GM18909 (cell line): ENCODE measurements at regions not wholly inside any gene's neighbourhood (a gene's known extent, or its start where the extent isn't known, plus 50 kb on each side); places are given as distances from the start of the nearest gene placed in this dataset.

Experiments used
- ATAC-seq: cut with Tn5 transposase; IDR thresholded peaks from one replicate; pipeline ENCODE4 v1.9.1; 2021; ENCODE audit warnings: mild to moderate bottlenecking; ENCODE audit not compliant: unreplicated experiment, poor library complexity

DNA sequence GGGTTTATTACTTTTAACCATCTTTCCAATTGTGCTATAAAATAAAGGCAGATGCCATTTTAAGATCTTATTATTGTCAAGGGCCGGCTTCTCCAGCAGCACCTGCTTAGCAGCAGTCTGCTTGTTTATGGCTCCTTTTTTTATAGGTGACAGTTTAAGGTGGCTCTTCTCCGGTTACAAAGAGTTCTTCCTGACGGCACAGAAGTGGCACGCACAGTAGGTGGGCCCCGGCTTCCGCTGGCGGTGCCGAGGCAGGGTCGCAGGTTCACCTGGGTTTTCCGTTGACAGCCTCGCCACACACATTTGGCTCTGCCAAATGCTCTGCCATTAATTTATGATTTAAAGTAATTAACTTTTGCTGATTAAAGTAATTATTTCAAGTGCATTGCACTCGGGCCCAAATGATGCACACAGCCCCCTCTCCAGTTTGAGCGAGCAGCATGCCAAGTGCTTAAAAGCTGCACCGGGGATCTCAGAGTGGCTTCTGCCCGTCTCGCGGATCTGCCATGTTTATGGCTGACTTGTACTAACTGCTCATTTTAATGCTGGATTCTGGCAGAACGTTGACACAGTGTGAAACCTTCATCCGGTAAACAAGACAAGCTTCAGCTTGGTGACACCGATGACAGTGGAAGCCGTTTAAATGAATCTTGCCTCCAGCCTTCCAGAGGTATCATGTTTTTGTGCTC, 355.1 kb upstream of the MKI67 start:
- ATAC-seq = no peak

- ATAC-seq = no peak
These were observed 355.8 kb upstream of the MKI67 start for GRCh38 chr10:128482052-128482451.

- ATAC-seq = no peak
These were observed 357.0 kb upstream of the MKI67 start for GRCh38 chr10:128483216-128483615.

DNA sequence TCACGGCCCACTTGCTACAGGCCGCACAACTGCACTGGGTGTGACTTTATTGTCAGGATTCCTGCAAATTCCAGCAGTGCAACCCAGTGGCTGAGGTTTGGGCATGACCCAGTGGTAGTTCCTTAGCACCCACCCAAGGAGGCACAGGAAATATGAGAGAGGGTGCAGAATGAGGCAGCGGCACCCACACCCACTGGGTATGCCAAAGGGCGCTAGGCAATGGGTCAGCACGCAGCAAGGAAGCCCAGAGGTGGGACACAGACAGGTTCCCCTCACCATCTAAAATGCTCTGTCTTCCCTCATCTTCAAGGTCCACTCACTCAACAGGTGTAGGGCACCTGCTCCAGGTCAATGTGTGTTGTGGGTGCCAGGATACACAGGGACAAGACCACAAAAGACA, 357.8 kb upstream of the MKI67 start:
- ATAC-seq = no peak

DNA sequence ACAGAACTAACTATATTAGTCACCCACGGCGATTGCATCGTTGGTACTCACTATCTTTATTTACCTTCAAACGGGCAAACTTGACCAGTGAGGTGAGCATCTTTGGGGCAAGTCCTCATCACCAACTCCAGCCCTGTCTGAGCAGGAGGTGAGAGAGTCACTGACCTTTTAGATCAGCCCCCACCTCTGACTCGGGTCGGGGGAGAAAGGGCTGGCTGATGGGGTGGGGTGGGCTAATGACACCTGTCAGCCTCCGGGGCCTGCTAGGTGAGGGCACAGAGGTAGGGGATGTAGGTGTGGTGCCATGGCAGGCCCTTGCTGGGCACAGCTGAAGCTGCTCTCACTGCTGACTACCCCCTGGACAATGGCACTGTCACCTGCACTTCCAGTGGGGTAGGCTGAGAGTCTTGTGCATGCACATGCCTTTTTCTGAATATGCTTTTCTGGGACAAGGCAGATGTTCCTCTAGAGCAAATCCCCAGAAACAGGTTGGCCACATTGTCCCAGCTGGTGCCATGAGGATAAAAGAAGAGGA, 359.5 kb upstream of the MKI67 start:
- no peak for ATAC-seq

DNA sequence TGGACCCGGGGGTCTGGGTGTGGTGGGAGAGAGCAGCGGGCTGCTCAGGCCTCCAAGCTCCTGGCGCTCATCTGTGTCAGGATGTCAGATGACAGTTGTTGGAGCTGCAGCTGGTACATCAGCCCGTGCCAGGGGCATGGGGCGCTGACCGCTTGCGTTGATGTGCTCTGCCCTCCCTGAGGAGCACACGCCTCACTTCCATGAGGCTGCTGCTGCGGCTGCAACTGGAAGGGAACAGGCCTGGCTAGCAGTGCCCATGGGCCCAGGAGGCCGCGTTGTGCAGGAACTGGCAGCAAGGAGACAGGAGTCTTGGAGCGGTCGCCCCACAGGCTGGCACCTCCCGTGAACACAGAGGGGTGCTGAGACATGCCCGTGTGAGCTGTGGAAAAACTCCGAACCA, 361.3 kb upstream of the MKI67 start:
- ATAC-seq = no peak

- ATAC-seq = no peak
These were observed 363.4 kb upstream of the MKI67 start for GRCh38 chr10:128489324-128490247.

GRCh38 chr10:128491686-128492085, 365.5 kb upstream of the MKI67 start:
- ATAC-seq = no peak

DNA sequence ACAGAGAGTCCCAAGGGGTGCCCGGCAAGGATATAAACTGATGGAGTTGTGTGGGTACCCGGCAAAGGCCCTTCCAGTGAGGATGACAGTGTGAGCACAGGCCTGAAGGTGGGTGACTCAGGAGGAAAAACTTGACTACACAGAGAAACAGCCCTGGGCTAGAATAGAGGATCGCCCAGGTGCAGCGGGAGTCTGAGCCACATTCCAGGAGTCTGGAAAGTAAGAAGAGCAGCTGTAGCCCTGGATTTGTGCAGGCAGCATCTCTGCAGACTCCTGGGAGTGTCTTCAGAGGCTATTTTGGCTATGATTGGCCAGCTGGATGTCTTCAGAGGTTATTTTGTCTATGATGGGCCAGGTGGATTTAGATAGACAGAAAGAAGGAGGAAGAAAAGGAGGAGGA, 367.6 kb upstream of the MKI67 start:
- no peak for ATAC-seq

DNA sequence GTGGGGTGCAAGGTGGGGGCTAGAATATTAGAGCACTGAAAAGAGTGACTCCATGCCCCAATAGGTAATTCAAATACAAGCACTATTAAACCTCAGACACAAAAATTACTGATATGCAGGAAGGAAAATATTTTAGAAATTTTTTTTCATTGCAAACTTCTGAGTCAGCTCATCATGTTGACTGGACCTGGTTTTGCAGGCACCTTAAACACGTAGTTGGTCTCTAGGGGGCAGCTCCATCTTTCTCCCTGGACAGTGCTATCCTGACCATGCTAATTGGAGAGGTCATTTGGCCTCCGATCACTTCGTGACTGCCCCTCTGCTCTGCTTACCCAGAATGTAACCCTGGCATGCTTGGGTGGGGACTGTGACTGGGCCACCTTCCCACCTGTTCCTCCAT, 368.4 kb upstream of the MKI67 start:
- ATAC-seq = no peak

GRCh38 chr10:128497660-128498377, 371.6 kb upstream of the MKI67 start:
- no peak for ATAC-seq

- no peak for ATAC-seq
These were observed 372.1 kb upstream of the MKI67 start for GRCh38 chr10:128498378-128498730.

- no peak for ATAC-seq
These were observed 372.5 kb upstream of the MKI67 start for GRCh38 chr10:128498746-128499145.

- no peak for ATAC-seq
These were observed 373.3 kb upstream of the MKI67 start for GRCh38 chr10:128499486-128499885.

GRCh38 chr10:128499956-128500355, 373.7 kb upstream of the MKI67 start:
- ATAC-seq = no peak

DNA sequence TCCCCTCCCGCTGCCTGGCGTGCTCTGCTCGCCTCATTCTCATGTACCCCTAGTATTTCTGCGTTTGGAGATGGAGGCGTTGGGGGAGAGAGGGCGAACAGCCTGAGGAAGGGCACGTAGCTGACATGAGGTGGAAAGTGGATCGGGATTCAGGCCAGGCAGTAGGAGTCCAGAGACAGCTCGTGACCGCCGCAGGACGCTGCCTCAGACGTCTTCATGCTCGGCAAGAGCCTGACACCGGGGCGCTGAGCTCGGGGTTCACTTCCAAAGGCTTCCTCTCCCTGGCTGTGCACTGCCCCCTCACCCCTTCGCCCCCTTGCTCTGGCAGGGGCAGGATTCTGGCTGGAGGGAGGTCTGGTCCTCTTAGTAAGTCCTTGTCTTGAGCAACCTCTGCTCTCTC, 374.4 kb upstream of the MKI67 start:
- no peak for ATAC-seq

DNA sequence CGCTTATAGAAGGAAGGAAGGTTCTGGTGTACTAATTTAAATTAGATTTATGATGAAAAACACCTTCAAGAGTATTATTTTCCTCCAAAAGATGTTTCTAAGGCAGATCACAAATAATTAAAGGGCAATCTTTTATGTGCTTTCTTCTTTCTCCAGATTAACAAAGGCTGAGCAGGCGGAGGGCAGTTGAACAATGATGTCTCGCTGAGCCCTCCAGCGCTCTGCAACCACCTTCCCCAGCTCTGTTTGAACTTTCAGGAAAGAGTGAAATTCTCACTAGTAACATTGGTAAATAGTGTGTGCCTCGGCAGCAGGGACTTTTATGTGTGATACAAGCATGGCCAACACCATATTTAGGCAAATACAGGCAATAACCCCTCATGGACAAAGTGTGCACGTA, 379.1 kb upstream of the MKI67 start:
- ATAC-seq = no peak

GRCh38 chr10:128506423-128506822, 380.2 kb upstream of the MKI67 start:
- ATAC-seq = no peak

DNA sequence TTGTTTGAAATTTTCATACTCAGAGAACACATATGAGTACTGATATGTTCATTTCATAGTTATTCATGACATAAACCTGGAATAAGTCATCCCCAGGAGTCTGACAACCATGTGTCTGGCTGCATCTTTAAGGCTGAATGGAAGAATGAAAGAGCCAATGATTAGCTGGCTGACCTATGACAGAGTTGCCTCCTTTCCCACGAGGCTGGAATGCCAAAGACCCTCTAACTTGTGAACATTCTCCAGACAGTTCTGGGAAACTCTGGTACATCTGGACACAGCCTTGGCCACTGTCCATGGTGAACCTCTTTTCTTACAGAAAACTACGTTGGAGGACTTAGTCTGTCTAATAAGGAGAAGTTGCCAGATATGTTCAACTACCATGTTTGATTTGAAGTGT, 380.8 kb upstream of the MKI67 start:
- ATAC-seq = no peak

GRCh38 chr10:128511284-128511683, 385.1 kb upstream of the MKI67 start:
- ATAC-seq = no peak

- ATAC-seq = no peak
These were observed 386.5 kb upstream of the MKI67 start for GRCh38 chr10:128512767-128513166.
